H4 (cell line): ENCODE measurements at regions not wholly inside any gene's neighbourhood (a gene's known extent, or its start where the extent isn't known, plus 50 kb on each side); places are given as distances from the start of the nearest gene placed in this dataset.
"Not testable (repeated sequence)": the region's sequence is repeated elsewhere in the genome, so short reads cannot be mapped to it uniquely, and the experiment has no call there.

Source experiments
- DNase-seq: peaks from one replicate; pipeline ENCODE4 v3.0.0-alpha.2; 2015; ENCODE audit warnings: low spot score

DNA sequence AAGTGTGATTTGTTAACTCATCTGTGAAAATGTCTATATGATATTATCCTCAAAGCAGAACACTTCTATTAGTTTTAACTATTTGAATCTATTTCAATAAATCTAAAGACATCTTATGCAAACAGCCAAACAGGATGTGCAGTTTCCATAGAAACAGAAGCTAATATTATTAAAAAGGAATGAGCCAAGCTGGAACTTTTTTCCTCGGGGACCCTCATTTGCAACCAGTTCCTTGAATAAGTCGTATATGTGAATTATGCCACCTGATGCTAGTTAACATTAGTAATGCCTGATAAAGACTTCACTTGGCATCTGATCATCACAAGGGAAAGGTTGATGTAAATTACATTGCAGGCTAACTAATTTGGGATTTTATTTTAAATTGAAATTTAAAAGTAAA lies 216.9 kb upstream of the SMLR1 start:
- DNase-seq = no peak

DNA sequence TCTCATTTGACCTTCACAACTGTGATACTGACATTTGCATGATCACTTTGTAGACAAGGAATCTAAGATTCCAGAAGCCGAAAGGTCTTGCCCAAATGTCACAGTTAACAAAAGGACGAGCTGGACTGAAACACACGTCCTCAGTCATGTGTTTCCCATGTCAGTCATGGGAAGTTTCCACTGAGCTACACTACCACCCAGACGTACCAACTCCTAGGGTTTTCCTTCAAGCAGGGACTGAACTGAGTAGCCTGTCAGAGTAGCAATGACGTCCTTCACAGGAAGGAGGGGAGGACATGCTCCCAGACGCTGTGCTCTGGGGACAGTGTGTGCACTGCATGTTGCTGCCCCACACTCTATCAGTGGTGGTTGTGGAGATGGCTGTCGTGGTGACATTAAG lies 215.8 kb upstream of the SMLR1 start:
- DNase-seq = no peak

DNA sequence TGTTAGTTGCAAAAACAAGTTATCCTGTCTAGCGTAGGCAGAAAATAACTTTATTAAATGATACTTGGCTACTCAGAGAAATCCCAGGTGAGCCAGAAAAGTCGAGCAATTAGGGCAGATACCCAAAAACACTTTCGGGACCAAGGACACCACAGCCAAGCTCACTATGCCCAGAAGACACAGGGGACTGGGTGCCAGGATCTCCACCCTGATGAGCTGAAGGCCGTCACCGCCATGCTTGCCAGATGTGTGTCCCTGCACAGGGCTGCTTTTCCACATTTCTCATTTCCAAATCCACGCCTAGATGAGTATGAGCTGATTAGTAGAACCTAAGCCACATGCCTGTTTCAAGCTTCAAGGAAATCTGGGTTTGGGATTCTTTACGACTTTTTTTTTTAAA lies 214.0 kb upstream of the SMLR1 start:
- DNase-seq = no peak

DNA sequence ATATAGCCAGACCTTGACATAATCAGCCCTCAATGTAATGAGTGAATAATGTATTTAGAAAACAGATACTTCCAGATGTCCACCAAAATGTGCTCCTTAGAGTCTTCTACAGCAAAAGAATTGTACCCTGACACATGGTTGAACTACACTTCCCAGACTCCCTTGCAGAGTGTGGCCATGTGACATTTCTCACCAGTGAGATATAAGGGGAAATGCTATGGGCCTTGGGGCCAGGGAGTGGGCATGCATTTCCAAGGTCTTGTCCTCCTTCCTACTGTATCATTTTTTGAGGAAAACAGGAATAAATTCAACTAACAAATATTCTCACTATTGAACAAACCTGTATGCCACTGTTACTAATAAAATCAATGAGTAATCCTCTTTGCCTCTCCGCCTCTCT lies 211.4 kb upstream of the SMLR1 start:
- DNase-seq = no peak

DNA sequence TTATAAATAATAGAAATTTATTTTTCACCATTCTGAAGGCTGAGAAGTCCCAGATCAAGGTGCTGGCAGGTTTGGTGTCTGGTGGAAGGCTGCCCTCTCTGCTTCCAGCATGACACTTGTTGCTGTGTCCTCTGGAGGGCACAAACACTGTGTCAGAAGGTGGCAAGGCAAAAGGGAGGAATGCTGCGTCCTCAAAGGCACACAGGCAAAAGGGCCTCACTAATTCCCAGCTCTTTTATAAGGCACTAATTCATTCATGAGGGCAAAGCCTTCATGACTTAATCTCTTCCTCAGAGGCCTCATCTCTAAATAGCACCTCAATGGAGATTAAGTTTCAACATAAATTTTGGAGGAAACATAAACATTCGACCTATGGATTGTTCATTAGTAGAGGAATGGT lies 209.5 kb upstream of the SMLR1 start:
- no peak for DNase-seq

DNA sequence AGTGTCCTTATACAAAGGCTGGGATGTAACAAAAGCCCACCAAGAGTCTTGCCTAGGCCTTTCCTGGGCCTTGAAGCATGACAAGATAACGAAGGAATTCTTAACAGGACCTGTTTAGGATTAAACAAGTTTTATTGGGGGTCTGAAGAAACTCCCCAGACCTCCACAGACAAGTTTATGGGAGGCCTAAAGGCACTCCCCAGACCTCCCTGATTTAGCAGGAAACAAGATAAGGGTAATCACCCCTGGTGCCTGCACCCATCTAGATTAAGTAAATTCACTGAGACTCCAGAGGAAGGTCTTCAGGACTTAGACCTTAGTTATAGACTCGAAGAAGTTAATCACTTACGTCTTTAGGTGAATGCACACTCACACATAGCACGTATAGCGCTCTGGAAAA lies 208.4 kb upstream of the SMLR1 start:
- DNase-seq = not testable (repeated sequence)

DNA sequence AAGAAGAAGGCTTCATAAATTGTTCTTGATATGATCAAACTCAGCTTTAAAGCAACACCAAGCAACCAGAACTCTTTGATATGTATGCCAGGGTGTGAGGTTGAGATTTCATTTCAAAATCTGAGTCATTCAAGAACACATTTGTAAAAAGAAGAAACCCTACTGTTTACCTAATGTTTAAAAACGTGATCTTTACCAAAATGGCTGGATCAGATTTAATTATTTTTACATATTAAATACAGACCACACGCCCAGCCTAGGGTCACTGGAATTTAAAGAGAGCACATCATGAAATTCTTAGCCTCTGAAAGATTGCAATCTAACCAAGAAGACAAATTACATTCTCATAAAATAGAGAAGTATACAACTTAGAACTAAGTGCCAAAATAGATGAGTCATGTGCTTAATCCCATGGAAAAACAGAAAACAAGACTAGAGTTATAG lies 206.8 kb upstream of the SMLR1 start:
- no peak for DNase-seq

DNA sequence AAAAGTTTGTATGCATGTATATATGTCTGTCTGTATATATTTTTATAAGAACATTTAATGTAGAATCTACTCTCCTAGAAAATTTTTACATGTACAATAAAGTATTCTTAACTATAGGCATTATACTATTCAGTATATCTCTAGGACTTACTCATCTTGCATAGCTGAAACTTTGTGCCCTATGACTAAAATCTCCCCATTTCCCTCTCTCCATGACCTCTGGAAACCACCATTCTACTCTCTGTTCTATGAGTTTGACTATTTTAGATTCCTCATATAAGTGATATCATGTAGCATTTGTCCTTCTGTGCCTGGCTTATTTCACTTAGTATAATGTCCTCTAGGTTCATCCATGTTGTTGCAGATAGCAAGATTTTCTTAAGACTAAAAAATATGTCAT lies 205.1 kb upstream of the SMLR1 start:
- DNase-seq = no peak

DNA sequence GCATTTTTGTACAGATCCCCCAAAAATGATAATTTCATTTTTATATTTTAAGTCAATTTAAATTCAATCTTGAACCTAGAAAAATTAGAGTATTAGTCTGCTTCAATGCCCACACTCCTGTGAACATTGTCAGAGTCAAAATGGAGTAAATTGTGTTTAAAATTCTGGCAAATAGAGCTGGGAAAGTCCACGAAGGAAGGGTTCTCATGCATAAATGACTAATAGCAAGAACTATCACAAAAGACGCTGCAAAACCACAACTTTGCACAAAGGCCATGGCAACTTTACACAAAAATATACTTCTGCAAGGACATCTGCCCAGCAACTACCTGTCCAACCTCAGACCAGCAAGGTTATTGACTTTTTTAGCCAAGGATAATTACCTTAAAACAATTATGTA lies 203.2 kb upstream of the SMLR1 start:
- DNase-seq = no peak

DNA sequence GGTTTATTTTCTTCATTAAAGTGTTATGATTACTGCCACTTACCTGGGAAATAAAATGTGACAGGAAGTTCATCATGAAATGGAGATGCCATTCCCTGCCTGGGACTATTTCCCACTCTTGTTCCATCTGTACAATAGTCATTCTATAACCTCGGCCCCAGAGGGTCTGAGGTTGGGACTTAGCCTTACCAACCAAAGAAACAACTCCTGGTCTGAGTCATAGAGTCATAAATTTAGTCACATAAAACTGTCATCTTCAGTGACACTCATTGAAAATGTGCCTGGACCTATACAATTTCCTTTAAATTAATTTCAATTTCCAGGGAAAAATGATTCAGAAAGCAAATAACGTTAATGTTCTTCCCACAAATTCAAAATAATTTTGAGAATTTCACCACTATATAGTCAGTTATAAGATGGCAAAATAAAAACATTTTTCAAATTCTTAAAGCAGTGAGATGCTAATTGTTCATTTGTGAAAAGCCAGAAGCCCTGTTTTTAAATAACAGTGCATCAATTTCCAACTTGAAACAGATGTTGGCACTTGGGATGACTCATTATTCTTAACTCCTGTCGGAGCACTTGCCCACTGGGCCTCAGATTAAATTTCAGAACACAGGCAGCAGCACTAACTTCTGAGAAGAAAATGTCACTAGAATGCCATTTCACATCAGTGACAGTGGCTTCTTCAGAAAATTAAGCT lies 201.2 kb upstream of the SMLR1 start:
- DNase-seq = peak; percentile 10

DNA sequence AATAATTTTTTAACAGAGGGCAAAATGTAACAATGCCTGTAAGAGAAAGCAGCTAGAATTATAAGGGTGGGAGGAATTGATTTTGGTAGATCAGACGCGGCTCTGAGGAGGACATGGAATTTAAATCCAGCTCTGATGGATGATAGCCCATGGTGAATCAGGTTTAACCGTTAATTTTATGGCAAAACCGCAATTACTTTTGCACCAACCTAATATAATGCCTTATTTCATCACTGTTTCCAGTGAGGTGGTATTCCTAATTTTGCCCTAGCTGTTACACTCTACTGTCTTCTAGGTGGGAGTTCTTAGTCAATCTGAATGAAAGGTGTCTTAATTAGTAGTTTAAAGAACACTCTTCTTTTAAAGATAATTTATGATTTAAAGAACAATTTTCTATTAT lies 198.3 kb upstream of the SMLR1 start:
- no peak for DNase-seq

DNA sequence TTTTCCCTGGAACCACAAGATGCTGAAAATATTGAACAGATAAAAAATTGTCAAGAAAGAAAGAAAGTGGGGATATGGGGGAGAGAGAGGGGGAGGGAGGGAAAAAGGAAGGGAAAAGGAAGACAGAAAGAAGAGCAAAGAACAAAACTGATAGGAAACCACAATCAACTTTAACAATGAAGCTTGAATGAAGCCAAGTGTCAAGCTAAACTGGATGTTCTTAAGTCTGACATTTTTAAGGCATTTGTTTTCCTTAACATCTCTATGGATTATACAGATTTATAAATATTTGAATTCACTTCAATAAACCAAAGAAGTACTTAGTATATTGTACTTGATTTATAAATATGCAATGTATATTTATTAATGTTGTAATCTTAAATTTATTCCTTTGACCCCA lies 197.6 kb upstream of the SMLR1 start:
- no peak for DNase-seq

DNA sequence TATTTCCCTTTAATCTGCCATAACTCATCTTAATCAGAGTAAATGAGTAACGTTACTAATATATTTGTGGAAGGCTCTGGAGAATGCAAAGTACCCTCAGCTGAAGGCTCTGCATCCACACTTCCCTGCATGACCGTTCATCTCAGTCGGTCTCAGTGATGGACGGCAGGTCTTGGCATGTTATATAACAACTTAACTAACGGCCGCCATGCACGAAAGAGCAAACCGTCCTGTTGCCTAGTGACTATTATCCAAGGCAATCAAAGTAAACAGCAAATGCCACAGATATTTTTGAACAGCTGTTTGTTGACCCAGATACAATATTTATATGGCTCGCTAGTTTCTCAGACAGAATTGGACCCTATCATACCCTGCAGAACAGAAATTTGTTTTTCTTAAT lies 194.9 kb upstream of the SMLR1 start:
- DNase-seq = no peak

DNA sequence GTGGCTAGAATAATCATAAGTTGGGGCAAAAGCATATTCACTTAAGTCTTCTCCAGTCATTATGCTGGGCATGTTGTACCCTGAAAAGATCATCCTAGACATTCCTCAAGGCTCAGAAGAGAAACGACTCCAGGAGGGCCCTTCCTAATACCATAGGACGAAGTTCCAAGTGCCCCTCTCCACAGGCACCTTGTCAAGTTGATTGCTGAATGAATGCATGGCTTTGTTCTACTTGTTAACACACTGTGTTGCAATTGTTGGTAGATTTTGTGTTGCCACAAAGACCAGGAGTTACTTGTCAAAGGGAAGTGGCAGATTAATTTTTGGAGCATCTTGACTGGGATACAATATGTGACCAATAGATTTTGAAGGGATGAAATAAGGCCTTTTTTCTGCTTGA lies 194.3 kb upstream of the SMLR1 start:
- no peak for DNase-seq

DNA sequence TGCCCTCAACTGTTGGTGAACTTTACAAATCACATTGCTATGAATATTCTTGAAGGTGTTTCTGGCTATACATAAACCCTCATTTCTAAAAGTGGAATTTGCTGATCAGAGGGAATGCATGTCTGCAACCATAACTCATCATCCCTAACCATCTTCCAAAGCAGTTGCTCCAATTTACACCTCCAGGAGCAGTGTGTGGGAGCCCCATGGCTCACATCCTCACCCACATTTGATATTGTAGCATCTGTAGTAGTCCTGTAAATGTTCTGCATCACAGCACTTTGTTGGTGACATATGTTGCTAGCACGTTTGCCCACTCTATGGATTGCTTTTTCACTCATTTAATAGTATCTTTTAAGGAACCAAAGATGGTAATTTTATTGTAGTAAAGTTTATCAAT lies 183.8 kb upstream of the SMLR1 start:
- DNase-seq = no peak

DNA sequence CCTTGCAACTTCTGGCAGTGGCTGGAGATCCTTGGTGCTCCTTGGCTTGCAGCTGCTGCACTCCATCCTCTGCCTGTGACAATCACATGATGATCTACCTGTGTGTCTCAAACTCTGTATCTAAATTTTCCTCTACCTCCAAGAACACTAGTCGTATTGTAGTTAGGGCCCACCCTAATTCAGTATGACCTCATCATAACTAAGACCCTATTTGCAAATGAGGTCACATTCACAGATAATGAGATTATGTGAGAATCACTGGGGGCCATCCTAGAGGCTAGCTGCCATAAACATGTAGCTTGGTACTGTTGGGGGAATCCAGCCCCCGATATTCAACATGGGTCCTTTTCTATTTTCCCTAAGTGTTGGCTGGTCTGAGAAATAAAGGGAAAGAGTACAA lies 183.0 kb upstream of the SMLR1 start:
- DNase-seq = no peak

DNA sequence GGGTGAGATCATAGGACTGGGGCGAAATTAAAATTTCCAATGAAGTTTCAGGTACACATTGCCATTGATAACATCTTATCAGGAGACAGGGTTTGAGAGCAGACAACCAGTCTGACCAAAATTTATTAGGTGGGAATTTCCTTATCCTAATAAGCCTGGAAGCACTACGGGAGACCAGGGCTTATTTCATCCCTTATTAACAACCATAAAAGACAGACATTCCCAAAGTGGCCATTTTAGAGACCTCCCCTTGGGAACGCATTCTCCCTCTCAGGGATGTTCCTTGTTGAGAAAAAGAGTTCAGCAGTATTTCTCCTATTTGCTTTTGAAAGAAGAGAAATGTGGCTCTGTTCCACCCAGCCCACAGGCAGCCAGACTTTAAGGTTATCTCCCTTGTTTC lies 182.4 kb upstream of the SMLR1 start:
- not testable (repeated sequence) for DNase-seq

DNA sequence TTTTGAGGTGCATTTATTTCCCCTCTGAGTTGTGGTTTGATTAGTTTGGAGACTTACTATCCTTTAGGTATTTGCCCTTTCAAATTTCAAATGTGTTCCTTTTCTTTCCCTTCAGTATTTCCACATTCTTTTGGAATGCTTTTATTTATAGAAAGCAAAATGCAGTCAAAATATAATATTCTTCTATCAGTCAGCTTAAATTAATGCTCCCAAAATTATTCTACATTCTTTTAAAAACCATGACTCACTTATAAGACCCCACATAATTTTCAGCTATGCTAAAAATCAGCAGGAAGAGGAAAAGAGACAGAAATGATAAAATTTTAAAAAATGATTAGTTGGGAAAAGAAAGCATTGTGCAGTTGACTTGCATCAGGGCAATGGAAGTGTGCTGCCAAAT lies 180.0 kb upstream of the SMLR1 start:
- DNase-seq = no peak

DNA sequence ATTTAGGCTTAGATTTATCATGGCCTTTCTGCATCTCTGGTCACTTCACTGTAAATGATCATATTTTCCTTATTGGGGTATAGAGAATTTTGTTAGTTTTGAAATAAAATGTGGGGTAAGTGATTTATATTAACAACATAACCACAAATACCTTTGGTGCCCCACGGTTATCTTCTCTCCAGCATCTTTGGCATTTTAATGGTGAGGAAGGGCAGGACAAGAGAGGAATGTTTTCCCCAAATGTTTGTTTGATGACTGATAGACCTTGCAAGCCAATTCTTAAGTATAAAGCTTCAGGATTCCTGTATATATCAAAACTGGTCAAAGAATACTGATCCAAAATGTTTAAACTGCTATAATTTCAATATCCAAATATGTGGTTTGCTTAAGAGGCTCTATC lies 171.6 kb upstream of the SMLR1 start:
- no peak for DNase-seq

DNA sequence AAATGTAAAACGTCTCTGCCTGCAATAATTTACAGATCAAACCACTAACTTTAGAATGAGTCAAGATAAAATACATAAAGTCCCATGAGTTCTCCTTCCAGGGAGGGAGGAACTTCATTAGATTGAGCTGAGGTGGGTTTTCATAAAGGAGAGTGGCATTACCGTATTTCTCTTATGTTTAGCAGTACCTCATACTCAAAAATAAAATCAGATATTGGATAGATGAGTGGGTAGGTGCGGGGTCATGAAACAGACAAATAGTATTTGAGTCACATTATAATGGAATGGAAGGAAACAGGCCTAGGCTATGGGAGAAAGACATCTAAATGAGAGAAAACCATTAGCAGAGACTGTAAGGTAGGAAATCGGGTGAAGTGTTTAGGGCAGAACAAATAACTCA lies 166.1 kb upstream of the SMLR1 start:
- no peak for DNase-seq

DNA sequence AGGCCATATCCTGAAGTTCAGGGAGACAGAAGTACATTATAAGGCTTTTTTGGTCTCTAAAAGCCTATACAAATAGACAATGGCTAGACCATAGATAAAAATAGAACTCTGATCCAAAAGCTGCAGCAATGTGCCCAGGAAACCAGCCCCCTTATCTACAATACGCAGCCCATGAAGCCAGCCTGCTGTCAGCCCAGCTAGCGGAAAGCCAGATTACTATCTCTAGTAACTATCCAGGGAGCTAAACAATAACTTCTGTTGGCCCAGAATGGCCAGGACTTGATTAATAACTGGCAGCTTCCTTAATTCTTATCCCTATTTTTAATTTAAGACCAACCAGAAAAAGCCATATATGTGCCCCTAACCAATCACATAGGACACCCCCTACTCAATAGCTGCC lies 160.4 kb upstream of the SMLR1 start:
- DNase-seq = no peak

DNA sequence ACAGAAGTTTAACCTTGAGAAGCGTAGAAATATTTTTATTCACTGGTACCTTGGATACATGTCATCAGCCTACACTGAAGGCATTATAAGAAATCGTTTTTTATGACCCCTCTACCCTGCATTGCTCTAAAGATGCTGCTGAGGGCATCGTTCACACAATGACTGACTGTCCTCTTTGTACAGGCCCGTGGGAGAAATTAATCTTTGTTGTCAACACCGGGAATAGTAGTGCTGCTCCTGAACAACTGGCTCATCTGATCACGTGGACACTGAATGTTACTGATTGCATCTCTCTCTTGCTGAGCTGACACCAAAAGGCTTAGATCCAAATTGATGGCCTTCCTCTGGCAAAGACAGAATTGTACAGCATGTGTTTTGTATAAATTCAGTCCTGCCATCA lies 157.1 kb upstream of the SMLR1 start:
- no peak for DNase-seq

DNA sequence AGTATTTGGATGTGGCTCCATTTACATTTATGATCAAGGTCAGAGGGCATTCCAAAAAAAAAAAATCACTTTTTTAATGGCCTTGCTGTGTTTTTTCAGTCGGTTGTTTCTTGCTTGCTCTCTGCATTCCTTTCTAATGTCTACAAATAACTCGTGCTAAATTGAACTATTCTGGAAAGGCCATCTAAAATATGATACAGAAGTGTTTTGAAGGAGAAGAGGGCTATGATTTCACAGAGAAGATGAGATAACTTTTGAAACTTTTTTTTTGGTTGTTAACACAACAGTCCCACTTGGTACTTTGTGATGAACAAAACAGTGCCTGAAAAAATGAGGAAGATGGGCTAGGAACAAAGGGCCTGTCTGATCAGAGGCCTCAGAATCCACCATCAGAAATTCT lies 156.1 kb upstream of the SMLR1 start:
- DNase-seq = no peak

DNA sequence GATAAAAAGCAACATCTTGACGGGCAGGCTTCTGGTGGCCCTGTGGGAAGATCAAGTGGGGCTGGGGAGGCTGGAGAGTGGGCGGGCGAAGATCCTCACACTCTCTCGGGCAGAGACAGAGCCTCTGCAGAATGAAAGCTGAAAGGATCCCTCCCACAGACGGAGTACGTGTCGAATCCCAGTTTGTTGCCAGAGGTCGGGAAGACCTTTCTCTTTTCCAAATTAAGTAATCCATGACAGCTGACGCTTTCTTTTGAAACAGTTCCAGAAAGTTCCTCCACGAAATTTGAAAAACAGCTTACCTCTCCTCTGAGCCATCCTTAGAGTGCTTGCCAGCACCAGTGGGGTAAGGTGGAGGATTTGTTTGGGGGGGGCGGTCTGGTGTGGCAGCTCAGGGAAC lies 155.6 kb upstream of the SMLR1 start:
- no peak for DNase-seq

DNA sequence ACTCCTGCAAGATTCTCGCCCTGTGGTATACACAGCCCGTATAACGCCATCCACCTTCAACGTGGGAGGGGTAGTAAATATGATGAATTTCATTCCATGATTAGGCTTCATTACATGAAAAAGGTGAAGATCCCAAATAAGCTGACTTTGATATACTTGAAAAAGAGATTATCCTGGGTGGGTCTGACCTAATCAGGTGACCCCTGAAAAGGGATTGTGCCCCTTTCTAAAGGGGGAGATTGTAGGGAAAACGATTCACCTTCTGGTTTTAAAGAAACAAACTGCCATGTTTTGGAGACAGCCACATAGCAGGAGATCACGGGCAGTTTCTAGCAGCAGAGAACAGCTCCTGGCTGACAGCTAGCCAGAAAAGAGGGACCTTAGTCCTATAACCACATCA lies 155.1 kb upstream of the SMLR1 start:
- no peak for DNase-seq
